Right atrium auricular region (tissue), 2 donors: ENCODE measurements at regions not wholly inside any gene's neighbourhood (a gene's known extent, or its start where the extent isn't known, plus 50 kb on each side); places are given as distances from the start of the nearest gene placed in this dataset.

Source experiments
- DNase-seq: peaks from one replicate; pipeline ENCODE4 v3.0.0-alpha.2; 2019; ENCODE audit warnings: low spot score
- H3K27ac ChIP-seq, 2 donors: fragments of 200-600 bp; sonication (generic); 1 replicate in 1 of 2; 2 replicates in 1 of 2; pipeline ENCODE4 v1.5.1; 2016 to 2019
- H3K27me3 ChIP-seq, 2 donors: fragments of 200-600 bp; sonication (generic); one replicate each; pipeline versions ENCODE4 v1.5.1 to v1.6.0; 2017 to 2019
- H3K36me3 ChIP-seq: fragments of 200-600 bp; sonication (generic); one replicate; pipeline ENCODE4 v1.5.1; 2016
- H3K4me1 ChIP-seq, 2 donors: fragments of 200-600 bp; sonication (generic); one replicate each; pipeline versions ENCODE4 v1.5.1 to v1.6.0; 2017 to 2019
- H3K4me3 ChIP-seq, 2 donors: fragments of 200-600 bp; sonication (generic); 1 replicate in 1 of 2; 2 replicates in 1 of 2; pipeline ENCODE4 v1.5.1; 2017 to 2019; ENCODE audit warnings: mild to moderate bottlenecking in 1 of 2, moderate library complexity in 1 of 2
- H3K9me3 ChIP-seq, 2 donors: fragments of 200-600 bp; sonication (generic); one replicate each; pipeline ENCODE4 v1.5.1; 2019
- TF ChIP-seq, protein P1 (sequence below), 2 donors: fragments of 200-600 bp; sonication (generic); IDR thresholded peaks; one replicate each; pipeline ENCODE4 v1.5.1; 2019; ENCODE audit warnings: antibody characterized with exemption in 2 of 2

GRCh38 chr1:25050165-25050564, 120.1 kb upstream of the RUNX3 start:
- Histone ChIP-seq H3K27me3 (no peaks in the 10 kb centered on the region), H3K4me3 (no peak overlapping the region), H3K4me1 (no peaks in the 10 kb centered on the region), H3K27ac (no peak overlapping the region), H3K36me3 (no peaks in the 10 kb centered on the region), H3K9me3 (no peaks in the 10 kb centered on the region)
- no peak for DNase-seq
- TF ChIP-seq, protein P1, sequence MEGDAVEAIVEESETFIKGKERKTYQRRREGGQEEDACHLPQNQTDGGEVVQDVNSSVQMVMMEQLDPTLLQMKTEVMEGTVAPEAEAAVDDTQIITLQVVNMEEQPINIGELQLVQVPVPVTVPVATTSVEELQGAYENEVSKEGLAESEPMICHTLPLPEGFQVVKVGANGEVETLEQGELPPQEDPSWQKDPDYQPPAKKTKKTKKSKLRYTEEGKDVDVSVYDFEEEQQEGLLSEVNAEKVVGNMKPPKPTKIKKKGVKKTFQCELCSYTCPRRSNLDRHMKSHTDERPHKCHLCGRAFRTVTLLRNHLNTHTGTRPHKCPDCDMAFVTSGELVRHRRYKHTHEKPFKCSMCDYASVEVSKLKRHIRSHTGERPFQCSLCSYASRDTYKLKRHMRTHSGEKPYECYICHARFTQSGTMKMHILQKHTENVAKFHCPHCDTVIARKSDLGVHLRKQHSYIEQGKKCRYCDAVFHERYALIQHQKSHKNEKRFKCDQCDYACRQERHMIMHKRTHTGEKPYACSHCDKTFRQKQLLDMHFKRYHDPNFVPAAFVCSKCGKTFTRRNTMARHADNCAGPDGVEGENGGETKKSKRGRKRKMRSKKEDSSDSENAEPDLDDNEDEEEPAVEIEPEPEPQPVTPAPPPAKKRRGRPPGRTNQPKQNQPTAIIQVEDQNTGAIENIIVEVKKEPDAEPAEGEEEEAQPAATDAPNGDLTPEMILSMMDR (IDR thresholded peaks at IDR 0.05): no peak

DNA sequence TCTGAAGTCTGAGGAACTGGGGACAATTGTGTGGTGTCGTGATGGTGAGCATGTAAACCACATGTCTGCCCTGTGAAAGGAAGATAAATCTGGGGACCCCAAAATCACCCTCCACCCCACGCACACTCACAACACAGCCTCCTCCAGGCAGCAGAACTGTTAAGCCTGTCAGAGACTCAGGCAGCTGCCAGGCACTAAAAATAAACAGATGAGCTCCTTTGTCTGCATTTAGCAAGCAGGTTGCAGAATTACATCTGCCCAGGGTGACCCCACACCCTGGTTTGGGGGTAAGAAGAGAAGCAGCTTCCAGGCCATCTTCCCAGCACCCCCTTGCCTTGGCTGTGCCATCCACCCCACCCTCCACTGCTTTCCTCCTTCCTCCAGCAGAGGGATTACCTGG, 119.1 kb upstream of the RUNX3 start:
- Histone ChIP-seq H3K4me1 (no peaks in the 10 kb centered on the region), H3K27ac (no peak overlapping the region), H3K27me3 (no peaks in the 10 kb centered on the region), H3K9me3 (no peaks in the 10 kb centered on the region), H3K4me3 (no peak overlapping the region), H3K36me3 (no peaks in the 10 kb centered on the region)
- DNase-seq: no peak
- TF ChIP-seq, protein P1 (IDR thresholded peaks at IDR 0.05): no peak

DNA sequence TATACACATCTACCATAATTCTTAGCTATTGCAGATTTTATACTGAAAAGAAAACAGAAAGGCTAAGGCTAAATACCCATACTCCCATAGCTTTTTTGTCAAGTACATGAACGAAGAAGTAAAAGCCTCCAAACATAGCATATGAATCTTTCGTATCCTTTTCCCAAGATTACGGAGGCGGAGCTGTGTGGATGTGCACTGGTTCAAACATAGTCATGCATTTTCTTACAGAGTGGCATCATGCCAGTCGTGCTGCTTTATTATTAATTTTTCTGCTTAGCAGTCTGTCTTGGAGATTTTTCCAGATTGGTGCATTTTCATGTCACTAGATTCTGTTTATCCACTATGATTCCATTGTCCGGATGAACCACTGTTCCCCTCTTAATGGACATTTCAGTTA, 118.7 kb upstream of the RUNX3 start:
- Histone ChIP-seq H3K36me3 (no peaks in the 10 kb centered on the region), H3K27me3 (no peaks in the 10 kb centered on the region), H3K27ac (no peak overlapping the region), H3K9me3 (peaks cover 0 to 1% of the 10 kb centered on the region in 2 donors), H3K4me1 (no peaks in the 10 kb centered on the region), H3K4me3 (no peak overlapping the region)
- TF ChIP-seq, protein P1 (IDR thresholded peaks at IDR 0.05): no peak
- no peak for DNase-seq

GRCh38 chr1:25047506-25048240, 117.6 kb upstream of the RUNX3 start:
- peaks cover 0 to 7% of the 10 kb centered on the region in 2 donors for H3K9me3 ChIP-seq
- no peak for DNase-seq
- H3K27ac ChIP-seq: no peak overlapping the region
- no peaks in the 10 kb centered on the region for H3K27me3 ChIP-seq
- TF ChIP-seq, protein P1 (IDR thresholded peaks at IDR 0.05): no peak
- H3K36me3 ChIP-seq: no peaks in the 10 kb centered on the region
- no peaks in the 10 kb centered on the region for H3K4me1 ChIP-seq
- H3K4me3 ChIP-seq: no peak overlapping the region

- H3K4me1 ChIP-seq: no peaks in the 10 kb centered on the region
- H3K27me3 ChIP-seq: no peaks in the 10 kb centered on the region
- peaks cover 0 to 7% of the 10 kb centered on the region in 2 donors for H3K9me3 ChIP-seq
- H3K36me3 ChIP-seq: no peaks in the 10 kb centered on the region
- no peak overlapping the region for H3K4me3 ChIP-seq
- TF ChIP-seq, protein P1 (IDR thresholded peaks at IDR 0.05): no peak
- DNase-seq: no peak
- H3K27ac ChIP-seq: no peak overlapping the region
Measured at GRCh38 chr1:25046194-25046532, 116.1 kb upstream of the RUNX3 start.
